ENCODE measurements at regions not wholly inside any gene's neighbourhood (a gene's known extent, or its start where the extent isn't known, plus 50 kb on each side); places are given as distances from the start of the nearest gene placed in this dataset.

- in situ Hi-C loops (cut with HindIII; ENCODE audit: low pct_ligation_motif_present, low sequenced_read_pairs), result no loop called here
- peak; percentile 48 for DNase-seq
- H3K27me3 ChIP-seq (replicated peaks), result no peaks in the 10 kb centered on the region
- H3K27ac ChIP-seq, result no peak overlapping the region
- H3K36me3 ChIP-seq (replicated peaks), result no peaks in the 10 kb centered on the region
- no peak for TF ChIP-seq CTCF (IDR thresholded peaks at IDR 0.05; ENCODE audit: low read depth, low read length, missing control alignments)
- H3K4me3 ChIP-seq (ENCODE audit: low read depth, low read length), result no peak overlapping the region
Observed at GRCh38 chr16:47888142-47888541, 267.7 kb downstream of the ABCC12 start.

GRCh38 chr16:47887496-47887895, 268.3 kb downstream of the ABCC12 start:
- no peak for TF ChIP-seq CTCF (IDR thresholded peaks at IDR 0.05; ENCODE audit: low read depth, low read length, missing control alignments)
- DNase-seq, result no peak
- H3K4me3 ChIP-seq (ENCODE audit: low read depth, low read length), result no peak overlapping the region
- H3K27me3 ChIP-seq (replicated peaks), result no peaks in the 10 kb centered on the region
- in situ Hi-C loops (cut with HindIII; ENCODE audit: low pct_ligation_motif_present, low sequenced_read_pairs), result no loop called here
- no peak overlapping the region for H3K27ac ChIP-seq
- no peaks in the 10 kb centered on the region for H3K36me3 ChIP-seq (replicated peaks)

GRCh38 chr16:47886631-47887415, 269.0 kb downstream of the ABCC12 start:
- TF ChIP-seq CTCF (IDR thresholded peaks at IDR 0.05; ENCODE audit: low read depth, low read length, missing control alignments), result no peak
- Histone ChIP-seq H3K4me3 (ENCODE audit: low read depth, low read length) (no peak overlapping the region), H3K36me3 (replicated peaks) (no peaks in the 10 kb centered on the region), H3K27ac (no peak overlapping the region), H3K27me3 (replicated peaks) (no peaks in the 10 kb centered on the region)
- no peak for DNase-seq
- in situ Hi-C loops (cut with HindIII; ENCODE audit: low pct_ligation_motif_present, low sequenced_read_pairs), result no loop called here

GRCh38 chr16:47886139-47886538, 269.7 kb downstream of the ABCC12 start:
- no peak for DNase-seq
- no peak for TF ChIP-seq CTCF (IDR thresholded peaks at IDR 0.05; ENCODE audit: low read depth, low read length, missing control alignments)
- H3K4me3 ChIP-seq (ENCODE audit: low read depth, low read length), result no peak overlapping the region
- in situ Hi-C loops (cut with HindIII; ENCODE audit: low pct_ligation_motif_present, low sequenced_read_pairs), result no loop called here
- no peaks in the 10 kb centered on the region for H3K27me3 ChIP-seq (replicated peaks)
- H3K27ac ChIP-seq, result no peak overlapping the region
- H3K36me3 ChIP-seq (replicated peaks), result no peaks in the 10 kb centered on the region

GRCh38 chr16:47885489-47885888, 270.3 kb downstream of the ABCC12 start:
- no peak for TF ChIP-seq CTCF (IDR thresholded peaks at IDR 0.05; ENCODE audit: low read depth, low read length, missing control alignments)
- no peaks in the 10 kb centered on the region for H3K36me3 ChIP-seq (replicated peaks)
- no peak overlapping the region for H3K4me3 ChIP-seq (ENCODE audit: low read depth, low read length)
- no peak overlapping the region for H3K27ac ChIP-seq
- in situ Hi-C loops (cut with HindIII; ENCODE audit: low pct_ligation_motif_present, low sequenced_read_pairs), result no loop called here
- no peaks in the 10 kb centered on the region for H3K27me3 ChIP-seq (replicated peaks)
- DNase-seq, result no peak
